ENCODE measurements at regions not wholly inside any gene's neighbourhood (a gene's known extent, or its start where the extent isn't known, plus 50 kb on each side); places are given as distances from the start of the nearest gene placed in this dataset.

DNA sequence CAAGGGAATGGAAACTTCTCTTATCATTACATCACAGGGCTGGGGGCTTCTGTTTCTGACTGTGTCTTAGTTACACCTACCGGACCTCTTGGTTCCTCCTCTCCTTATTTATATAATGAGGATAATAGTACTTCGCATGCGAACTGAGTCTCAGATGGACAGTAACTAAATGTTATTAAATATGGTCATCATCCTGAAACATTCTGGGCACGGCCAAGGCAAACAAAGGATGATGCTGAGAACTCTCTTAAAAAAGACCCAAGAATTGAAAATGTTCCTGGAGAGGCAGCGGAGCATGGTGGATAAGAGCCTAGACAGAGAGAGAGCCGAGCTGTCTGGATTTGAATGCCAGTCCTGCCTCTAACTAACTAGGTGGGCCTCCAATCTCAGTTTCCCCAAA is 119.8 kb upstream of the SASH1 start:
- no peak for DNase-seq

DNA sequence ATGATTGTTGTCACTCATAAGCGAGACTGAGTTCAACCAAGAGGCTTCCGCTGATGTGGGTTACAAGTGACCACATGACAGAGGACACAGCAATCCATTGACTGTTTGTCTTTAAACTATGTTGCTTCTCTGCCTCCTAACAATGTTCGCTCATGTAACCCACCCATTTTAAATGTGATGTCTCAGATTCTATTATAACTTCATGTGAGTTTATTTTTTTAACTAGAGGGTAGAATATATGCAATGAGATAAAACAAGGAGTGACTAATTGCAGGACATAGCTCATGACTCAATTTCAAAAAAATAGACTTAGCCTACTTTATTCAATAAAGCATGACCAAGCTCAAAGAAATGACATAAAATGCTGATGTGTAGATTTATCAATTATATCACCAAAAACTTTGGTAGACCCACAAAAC is 119.2 kb upstream of the SASH1 start:
- DNase-seq = no peak

DNA sequence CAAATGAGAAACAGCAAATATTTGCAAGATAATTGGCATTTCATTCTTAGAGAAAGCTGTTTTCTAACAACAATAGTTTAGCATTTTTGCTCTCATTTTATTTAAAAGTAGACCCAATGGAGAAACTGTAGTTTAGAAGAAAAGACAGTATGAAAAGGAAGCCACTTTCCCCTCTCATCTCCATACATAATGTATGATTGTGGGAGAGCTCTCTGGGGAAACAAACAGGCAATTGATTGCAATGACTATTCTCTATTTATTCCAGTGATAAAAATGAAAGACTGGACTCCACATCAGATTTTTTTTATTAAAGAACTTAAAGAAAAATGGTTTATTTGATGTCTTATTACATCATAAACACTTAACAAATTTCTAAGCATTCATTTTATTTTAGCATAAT is 116.8 kb upstream of the SASH1 start:
- no peak for DNase-seq

DNA sequence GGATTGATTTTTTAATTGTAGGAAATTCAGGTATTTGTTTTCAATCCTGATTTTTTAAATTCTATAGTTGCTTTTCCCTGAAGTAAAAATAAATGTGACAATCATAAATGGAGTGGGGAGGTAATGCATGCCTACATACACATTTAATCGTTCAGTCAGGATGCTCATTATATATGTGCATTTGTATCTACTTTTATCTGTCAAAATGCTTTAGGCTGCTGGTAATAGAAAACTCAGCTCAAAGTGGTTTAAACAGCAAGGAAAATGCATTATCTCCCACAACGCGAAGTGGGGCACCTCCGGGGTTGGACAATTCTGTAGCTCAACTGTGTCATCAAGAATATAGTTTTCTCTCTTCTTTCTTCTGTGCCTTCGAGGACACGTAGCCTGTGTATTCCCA is 116.4 kb upstream of the SASH1 start:
- no peak for DNase-seq

DNA sequence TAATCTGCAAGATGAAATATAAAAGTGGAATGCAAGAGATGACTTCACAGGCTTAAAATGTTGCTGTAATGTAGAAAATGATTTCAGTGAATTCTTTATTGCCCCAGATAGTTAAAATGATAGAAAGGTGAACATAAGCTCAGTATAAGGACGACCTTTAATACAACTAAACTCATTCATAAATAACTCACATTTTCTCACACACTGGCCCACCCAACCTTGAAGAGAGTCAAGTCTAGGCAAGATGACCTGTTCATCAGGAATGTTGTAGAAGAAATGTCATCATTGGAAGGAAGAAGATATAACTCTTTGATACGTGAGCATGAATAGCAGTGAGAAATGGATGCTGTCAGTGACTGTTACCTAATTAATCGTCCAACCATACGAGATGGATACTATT is 111.1 kb upstream of the SASH1 start:
- no peak for DNase-seq

DNA sequence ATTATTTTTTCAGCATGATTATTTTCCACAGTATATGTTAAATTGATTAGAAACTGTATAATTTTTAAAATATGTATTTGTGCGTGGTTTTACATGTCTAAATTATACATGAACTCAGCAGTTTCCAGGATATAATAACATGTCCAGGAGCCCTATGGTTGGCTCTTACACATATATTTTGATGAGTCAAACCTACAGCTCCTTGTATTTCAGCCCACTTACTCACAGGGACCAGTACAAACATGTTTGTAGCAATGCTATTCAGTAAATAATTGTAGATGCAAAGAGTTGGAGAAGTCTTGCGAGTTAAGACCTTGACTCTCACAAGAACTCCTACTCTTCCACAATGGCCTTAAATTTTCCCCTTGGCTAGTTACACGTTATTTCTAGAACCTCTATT is 107.2 kb upstream of the SASH1 start:
- DNase-seq = no peak

DNA sequence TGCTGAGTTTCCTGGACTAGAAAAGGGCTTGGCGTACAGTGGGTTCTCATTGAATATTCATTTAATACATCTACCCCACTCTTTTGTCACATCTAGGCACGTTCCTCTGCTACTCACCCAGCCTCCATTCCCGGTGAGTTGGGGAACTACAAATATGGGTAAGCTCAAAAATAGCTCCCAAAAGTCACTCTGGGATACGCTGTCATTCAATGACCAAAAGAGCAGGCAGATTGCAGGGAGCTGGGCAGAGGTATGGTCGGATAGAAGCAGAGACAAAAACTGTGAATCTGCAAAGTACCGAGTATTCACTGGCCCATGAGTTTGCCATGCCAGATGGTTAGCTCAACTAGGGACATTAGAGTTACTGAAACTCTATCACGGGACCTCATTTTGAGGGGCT is 103.9 kb upstream of the SASH1 start:
- DNase-seq = no peak

DNA sequence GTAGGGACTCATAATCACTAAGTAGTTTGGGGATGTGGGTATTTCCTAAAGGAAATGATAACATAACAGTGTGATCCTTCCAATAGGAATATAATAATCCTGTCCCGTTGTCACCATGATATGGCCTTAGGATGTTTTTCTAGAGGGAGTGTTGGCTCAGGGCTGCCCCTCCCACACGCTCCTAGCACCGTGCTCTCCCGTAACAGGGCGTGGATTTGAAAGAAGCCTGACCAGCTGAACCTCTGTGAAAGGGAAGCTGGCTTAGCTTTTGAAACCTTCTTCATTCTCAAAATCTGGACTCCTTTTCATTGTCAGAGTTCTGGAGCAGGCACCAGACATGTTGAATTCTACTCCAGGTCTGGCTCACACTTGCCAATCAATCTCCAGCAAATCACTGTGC is 103.4 kb upstream of the SASH1 start:
- no peak for DNase-seq

DNA sequence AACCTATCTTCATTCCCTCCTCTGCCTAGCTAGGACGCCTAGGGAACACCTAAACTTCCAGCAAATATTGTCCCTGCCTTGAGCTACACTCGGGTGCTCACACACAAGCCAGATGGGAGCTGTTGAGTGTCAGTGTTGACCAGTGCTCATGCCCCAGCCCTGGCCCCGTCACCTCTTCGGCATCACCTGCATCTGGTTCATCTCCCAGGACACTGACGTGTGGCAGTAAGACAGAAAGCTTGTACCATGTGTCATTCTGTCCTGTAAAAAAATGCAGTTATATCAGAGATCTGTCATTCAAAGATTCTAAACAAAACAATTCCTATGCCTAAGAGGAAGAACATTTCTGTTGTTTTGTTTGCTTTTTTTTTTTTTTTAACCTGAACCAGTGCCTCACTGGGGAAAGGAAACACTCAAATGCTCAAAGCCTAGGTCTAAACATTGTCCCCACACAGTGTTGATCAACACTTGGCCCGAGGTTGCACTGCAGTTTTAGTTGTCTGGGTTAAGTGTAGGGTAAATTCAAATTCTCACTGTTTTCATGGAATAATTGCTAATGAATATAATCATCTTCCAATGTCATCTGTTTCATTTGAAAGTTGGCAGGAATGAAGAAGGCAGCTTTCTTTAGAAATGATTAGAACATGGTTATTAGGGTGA is 102.7 kb upstream of the SASH1 start:
- no peak for DNase-seq

DNA sequence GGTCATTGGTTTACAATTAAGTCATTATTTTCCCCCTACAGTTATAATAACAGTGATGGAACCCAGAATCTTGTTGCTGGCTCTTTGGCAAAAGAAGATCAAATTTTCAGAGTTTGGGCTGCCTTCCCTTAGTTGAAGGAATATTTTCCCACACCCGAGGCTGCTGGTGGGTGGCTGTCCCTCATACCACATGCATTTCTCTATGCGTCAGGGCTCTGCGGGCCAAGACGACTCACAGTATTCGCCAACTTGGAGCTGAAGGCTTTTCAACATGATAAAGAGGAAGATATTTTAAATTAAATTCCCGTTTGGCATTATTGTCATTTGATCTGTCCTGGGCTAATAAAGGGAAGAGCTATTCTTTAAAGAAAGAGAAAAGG is 102.2 kb upstream of the SASH1 start:
- no peak for DNase-seq

DNA sequence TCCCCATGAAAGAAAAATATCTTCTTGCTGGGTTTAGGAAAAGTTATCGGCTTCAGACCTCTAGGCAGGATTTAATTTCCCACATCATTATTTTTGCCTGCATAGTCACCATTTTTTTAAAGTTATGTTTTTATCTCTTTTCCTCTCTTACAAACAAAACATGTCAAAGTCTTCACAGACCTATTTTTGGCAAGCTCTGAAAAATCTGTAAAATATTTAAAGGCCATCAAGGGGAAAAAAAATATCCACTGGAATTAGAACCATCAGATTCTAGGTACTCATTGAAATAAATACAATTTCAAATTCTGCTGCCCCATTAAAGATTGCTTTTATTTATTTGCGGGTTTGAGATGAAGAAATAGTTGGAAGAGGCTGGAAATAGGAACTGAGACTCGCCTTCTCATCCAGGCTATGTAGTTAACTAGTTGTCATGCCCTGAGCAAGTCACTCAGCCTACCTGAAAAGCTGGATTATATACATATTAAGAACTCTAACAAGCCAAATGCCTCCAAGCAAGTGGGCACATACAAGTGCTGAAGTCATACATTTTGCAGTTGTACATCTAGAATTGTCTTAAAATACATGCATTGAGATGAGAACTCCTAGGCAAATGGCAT is 101.7 kb upstream of the SASH1 start:
- DNase-seq = no peak

DNA sequence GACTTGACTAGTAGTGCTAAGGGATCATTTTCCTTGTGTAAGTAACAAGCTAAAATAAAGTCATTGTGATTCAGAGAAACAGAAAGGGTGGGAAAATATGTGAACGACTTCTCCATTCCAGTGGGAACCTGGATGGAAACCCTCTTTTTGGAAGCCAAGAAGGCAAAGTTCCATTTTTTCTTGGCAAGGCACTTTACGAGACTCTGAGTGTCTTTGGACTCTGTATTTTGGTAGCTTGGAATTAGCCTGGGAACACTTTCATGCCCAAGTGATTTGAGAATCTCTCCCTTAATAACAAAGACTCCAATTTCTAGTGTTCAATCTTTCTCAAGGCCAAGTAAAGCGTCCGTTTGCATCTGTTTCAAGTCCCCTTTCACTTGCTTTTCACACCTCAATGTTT is 100.5 kb upstream of the SASH1 start:
- no peak for DNase-seq

DNA sequence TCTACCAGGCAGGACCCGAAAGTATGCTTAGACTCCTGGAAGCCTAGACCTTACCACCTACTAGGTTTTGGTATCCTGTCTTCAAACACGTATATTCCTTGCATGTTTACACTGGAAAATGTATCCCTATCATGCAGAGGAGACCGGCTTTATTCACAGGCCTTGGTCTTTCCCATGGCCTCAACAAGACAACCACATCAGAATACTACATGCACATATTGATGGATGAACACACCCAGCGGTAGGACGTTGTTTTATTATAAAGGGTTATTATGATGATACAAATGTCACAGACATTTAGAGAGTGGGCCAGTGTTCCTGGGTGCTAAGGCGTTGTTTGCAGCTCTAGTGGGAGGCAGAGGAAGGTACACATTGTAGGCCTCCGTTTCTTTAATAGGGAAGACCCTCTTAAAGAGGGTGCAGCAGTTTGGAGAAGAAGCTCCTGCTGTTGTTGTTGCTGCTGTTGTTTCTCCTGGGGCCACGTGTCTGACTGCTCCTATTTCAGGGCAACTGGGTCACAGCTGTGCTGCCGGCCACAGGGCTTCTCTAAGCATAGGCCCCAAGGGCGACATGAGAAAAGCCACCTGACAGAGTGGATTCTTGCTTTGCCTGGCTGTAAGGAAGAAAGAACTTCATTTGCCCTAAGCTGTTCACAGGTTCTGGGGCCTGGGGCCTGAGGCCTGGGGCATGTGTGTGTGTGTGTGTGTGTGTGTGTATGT is 98.3 kb upstream of the SASH1 start:
- no peak for DNase-seq

DNA sequence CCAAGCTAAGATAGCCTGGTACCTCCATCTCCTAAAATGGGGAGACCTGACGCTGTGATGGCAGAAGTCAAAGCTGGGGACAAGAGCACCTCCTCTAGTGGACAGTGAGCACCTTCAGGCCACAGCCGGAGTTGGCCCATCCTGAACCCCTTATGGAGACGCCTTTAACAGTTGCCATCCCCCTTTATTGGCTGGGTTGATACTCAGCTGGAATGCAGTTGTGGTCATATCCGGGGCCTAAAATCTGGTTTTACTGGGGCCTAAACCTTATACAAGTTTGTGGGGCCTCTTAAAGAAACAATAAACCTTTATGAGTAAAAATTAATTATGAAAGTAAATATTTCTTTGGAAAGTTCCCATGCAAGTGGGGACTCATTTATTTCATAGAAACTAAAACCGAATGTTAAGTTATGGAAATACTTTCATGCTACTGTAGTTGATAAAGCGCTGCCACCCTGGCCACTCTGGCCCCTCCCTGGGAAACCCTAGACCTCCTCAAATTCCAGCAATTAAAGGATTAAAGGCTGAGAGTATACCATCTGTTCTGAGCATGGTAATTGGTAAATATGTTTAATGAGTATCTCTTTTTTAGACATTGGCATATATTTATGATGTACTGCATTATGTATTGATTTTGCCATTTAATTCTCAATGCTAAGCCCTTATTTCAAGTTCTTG is 95.1 kb upstream of the SASH1 start:
- DNase-seq = no peak

DNA sequence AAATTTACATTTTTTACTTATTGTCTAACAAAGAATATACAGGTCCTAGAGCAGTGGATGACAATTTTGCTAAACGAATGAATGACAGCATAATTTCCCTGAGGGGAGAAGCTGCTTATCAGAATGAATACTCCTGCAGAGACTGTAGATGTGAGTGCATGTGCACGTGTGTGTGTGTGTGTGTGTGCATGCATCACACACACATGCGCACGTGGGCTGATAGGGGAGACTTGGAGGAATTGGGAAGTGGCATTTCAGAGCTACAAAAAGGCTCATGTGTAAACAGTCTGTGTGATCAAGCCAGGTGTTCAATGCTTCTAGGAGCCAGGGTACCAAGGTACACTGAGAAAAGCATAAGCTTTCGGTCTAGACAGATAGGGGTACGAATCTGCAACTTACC is 93.5 kb upstream of the SASH1 start:
- DNase-seq = no peak

DNA sequence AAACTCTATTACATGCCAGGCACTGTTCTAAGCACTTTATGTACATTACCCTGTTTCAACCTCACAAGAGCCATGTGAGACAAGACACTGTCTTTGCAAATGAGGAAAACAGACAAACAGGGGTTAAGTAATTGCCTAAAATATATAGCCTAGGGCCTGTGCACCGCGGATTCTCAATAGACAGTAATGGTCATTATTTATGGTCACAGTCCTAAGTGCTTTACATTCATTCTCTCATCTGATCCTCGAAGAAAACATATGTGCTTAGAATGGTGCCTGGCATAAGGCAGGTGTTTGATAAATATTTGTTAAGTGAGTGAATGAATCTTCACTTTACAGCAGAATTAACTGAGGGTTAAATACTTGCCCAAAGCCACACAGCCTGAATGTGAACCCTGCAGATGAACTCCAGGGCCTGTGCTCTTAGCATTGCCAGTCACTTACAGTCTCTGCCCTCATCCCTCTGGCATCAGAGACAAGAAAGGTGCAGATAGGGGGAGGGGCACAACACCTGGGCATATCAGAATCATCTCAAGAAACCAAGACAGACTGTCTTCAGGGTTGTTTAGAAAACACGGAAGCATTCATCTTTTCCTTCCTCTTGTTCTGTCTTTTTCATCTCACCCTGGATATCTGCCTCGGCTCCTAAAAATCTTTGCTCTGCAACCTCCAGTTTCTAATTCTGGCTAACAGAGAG is 92.8 kb upstream of the SASH1 start:
- no peak for DNase-seq

DNA sequence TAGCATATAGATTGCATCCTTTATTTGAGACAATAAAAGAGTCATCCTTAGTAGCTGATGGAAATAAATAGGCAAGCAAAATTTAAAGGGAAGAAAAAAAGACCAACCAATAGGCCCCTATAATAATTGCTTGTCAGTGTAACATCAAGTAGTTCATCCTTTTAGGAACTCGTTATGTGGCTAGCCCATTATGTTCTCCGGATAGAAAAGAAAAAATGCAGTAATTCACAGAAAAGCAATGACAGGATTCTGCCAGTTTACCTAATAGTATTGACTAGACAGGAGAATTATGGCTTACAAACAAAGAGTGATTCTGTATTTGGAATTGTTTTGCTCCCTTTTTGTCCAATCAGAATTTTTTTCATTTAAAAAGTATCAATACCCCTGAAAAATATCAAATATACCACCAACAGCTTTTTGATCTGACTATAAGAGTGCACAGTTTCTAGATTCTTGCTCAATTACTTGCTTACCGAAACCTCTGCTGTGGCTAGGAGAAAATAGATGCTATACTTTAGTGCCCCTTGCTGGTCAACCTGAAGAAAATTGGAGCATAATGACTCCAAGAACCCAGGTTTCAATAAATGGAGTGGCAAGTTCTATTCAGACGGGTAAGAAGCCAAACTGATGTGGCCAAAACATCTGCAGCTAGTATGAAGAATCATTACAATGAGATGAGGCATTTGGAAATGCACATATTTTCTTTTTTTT is 91.5 kb upstream of the SASH1 start:
- no peak for DNase-seq

DNA sequence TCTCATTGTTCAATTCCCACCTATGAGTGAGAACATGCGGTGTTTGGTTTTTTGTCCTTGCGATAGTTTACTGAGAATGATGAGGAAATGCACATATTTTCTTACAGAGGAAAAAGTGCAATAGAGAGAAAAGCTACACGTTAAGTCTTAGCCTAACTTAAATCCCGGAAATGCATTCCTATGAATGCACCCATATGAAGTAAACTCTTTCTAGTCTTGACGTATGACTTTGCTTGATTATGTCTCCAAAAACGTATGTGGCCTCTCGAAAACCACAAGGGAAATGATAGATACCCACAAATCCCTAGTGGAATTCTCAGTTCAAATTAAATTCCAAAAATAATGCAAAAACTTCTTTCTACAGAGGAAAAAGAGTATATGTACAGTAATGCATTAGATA is 90.7 kb upstream of the SASH1 start:
- no peak for DNase-seq

DNA sequence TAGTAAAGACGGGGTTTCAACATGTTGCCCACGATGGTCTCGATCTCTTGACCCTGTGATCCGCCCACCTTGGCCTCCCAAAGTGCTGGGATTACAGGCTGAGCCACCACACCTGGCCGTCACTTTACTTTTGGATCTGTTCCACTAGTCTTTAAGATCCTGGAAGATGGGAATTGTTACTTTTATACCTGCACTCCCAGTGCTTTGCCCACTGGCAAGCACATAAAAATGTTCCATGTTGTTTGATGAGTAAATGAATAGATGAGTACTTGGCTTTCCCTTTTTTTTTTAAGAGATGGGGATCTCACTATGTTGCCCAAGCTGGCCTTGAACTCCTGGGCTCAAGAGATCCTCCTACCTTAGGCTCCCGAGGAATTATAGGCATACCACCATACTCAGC is 84.8 kb upstream of the SASH1 start:
- no peak for DNase-seq

DNA sequence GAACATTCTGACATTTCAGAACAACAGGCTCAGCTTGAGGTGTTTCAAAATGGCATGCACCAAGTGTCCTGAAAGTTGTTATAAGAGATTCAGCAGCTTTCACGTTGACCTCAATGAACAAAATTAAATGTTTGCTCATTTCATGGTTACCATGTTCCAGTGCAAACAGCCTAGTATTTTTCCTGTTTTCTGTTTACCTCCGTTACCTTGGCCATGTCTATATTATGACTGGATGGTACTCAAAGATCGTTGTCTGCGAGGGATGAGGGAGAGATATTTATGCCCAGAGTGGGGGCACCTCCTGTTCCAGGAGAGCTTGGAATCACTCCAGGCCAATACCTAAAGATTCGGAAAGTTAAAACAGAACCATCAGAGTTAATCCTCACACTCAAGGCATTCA is 83.8 kb upstream of the SASH1 start:
- DNase-seq = no peak

DNA sequence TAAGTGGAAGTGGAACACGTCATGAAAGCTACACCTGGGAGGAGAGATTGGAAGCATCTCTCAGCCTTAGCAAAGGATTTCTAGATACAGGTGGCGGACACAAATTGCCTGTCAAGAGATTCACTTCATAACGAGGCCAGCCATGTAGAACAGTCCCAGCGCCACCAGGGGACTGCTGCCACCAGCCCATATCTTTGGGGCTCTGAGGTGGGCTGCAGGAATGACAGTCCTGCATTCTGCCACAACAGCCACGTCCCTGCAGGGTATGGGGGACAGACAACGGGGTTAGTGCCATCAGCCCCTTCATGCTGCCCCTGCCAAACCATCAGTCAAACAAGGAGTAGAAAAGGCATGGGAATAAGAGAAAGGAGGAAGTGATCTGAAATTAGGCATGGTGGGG is 81.2 kb upstream of the SASH1 start:
- no peak for DNase-seq

DNA sequence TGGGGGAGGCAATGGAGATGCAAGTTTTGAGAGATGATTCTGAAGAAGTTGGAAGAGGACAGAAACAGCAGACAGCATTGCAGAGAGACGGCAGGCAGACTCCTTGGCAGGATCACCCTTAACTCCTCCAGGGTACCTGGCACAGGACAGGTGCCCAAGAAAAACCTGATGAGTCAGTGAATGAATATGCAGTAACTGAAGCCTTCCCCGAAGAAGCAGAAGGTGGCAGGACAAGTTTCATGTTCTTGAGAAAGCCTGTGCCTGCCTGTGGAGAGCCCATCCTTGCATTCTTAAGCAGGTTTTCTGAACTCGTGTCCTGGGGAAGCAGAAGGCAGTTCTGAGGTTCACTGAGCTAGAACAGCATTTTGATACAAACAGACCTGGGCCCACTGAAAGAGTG is 79.6 kb upstream of the SASH1 start:
- DNase-seq = no peak

DNA sequence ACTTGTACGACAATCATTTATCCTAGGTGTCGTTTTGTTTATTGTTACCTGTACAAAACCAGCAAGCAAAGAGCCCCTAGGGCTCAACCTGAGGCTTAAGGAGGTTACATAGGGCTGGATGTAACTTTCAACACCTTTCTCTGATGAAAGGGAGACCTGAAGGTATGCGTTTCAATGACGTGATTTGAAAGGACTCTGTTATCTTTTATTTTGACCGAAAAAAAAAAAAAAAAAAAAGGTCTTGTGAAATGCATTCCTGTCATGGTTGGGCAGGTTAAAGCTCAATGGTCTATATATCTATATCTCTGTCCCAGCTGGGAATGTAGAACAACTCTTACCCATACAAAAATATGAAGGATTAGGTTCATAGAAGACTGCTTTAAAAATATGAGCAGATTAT is 78.7 kb upstream of the SASH1 start:
- no peak for DNase-seq
